Thyroid gland (tissue), 4 donors: ENCODE measurements at regions not wholly inside any gene's neighbourhood (a gene's known extent, or its start where the extent isn't known, plus 50 kb on each side); places are given as distances from the start of the nearest gene placed in this dataset.

Experiments
- POLR2A ChIP-seq, 2 donors: fragments of 450-650 bp; IDR thresholded peaks; one replicate each; pipeline ENCODE4 v1.6.1; 2017; ENCODE audit warnings: antibody characterized with exemption in 2 of 2, mild to moderate bottlenecking in 2 of 2, moderate library complexity in 1 of 2
- TF ChIP-seq, protein P1 (sequence below), 6 experiments: fragments of 200-600 bp in 3 of 6; fragments of 450-650 bp in 3 of 6; sonication (generic) in 3 of 6; IDR thresholded peaks; one replicate each; pipeline ENCODE4 v1.5.1; 2016 to 2019; ENCODE audit warnings: antibody characterized with exemption in 6 of 6, mild to moderate bottlenecking in 2 of 6, inconsistent platforms in 1 of 6, moderate library complexity in 1 of 6

GRCh38 chr1:101121975-101122374 is 96.4 kb upstream of the DPH5 start:
- TF ChIP-seq, protein P1, sequence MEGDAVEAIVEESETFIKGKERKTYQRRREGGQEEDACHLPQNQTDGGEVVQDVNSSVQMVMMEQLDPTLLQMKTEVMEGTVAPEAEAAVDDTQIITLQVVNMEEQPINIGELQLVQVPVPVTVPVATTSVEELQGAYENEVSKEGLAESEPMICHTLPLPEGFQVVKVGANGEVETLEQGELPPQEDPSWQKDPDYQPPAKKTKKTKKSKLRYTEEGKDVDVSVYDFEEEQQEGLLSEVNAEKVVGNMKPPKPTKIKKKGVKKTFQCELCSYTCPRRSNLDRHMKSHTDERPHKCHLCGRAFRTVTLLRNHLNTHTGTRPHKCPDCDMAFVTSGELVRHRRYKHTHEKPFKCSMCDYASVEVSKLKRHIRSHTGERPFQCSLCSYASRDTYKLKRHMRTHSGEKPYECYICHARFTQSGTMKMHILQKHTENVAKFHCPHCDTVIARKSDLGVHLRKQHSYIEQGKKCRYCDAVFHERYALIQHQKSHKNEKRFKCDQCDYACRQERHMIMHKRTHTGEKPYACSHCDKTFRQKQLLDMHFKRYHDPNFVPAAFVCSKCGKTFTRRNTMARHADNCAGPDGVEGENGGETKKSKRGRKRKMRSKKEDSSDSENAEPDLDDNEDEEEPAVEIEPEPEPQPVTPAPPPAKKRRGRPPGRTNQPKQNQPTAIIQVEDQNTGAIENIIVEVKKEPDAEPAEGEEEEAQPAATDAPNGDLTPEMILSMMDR (IDR thresholded peaks at IDR 0.05): no peak
- TF ChIP-seq POLR2A (IDR thresholded peaks at IDR 0.05): no peak
